ENCODE measurements at regions not wholly inside any gene's neighbourhood (a gene's known extent, or its start where the extent isn't known, plus 50 kb on each side); places are given as distances from the start of the nearest gene placed in this dataset.

- Histone ChIP-seq H3K27ac (ENCODE audit: insufficient read depth, low read length) (no peak overlapping the region), H3K14ac (replicated peaks; ENCODE audit: low read depth, low read length) (no peak overlapping the region), H4K8ac (ENCODE audit: low read depth in 2 of 2, low read length in 2 of 2) (no peak overlapping the region), H2BK120ac (ENCODE audit: low read depth, low read length) (no peak overlapping the region), H3K9me1 (ENCODE audit: insufficient read depth, low read length) (no peaks in the 10 kb centered on the region), H2AK9ac (replicated peaks; ENCODE audit: low read depth, low read length, poor library complexity) (no peak overlapping the region), H3K4me1 (ENCODE audit: control insufficient read depth, insufficient read depth, low read length) (no peaks in the 10 kb centered on the region), H3K4ac (ENCODE audit: low read depth, low read length) (no peak overlapping the region), H2BK5ac (ENCODE audit: low read depth, low read length, poor library complexity, severe bottlenecking) (no peak overlapping the region), H3K9ac (ENCODE audit: low read depth, low read length) (no peak overlapping the region), H3K4me2 (ENCODE audit: low read depth, low read length) (no peak overlapping the region), H2BK20ac (ENCODE audit: low read depth, low read length) (no peak overlapping the region), H3K27me3 (ENCODE audit: control insufficient read depth, insufficient read depth, low read length) (no peaks in the 10 kb centered on the region), H4K5ac (ENCODE audit: low read depth, low read length) (no peak overlapping the region), H2AK5ac (ENCODE audit: low read depth, low read length) (no peak overlapping the region), H3K23ac (ENCODE audit: low read depth, low read length) (no peak overlapping the region), H2BK15ac (ENCODE audit: low read depth, low read length) (no peak overlapping the region), H3K79me1 (ENCODE audit: low read depth in 1 of 2, low read length in 2 of 2) (no peaks in the 10 kb centered on the region), H3K36me3 (ENCODE audit: control insufficient read depth, insufficient read depth, low read length) (no peaks in the 10 kb centered on the region), H4K91ac (ENCODE audit: insufficient read depth, low read depth, low read length) (no peak overlapping the region), H4K20me1 (ENCODE audit: insufficient read depth, low read length) (no peaks in the 10 kb centered on the region), H3K9me3 (ENCODE audit: control insufficient read depth, insufficient read depth, low read length) (no peaks in the 10 kb centered on the region), H3K56ac (ENCODE audit: extremely low read depth, insufficient read depth, low read length) (no peak overlapping the region), H3K4me3 (ENCODE audit: insufficient read depth, low read depth, low read length) (no peak overlapping the region), H3K18ac (ENCODE audit: low read depth, low read length) (no peak overlapping the region), H2AFZ (replicated peaks; ENCODE audit: low read length, poor library complexity) (no peak overlapping the region)
- intact Hi-C loops (cut with micrococcal nuclease), result no loop called here
- no TSS peak for BruUV-seq (replicated peaks)
- TF ChIP-seq BHLHE40 (IDR thresholded peaks at IDR 0.05; ENCODE audit: low read depth, low read length) (no peak), ELK1 (IDR thresholded peaks at IDR 0.05; ENCODE audit: borderline replicate concordance, low read depth, low read length) (no peak), NFE2L2 (IDR thresholded peaks at IDR 0.05; ENCODE audit: low read depth, low read length) (no peak), MXI1 (IDR thresholded peaks at IDR 0.05; ENCODE audit: borderline replicate concordance, low read depth, low read length) (no peak), MAFK (IDR thresholded peaks at IDR 0.05; ENCODE audit: low read depth, low read length) (no peak), MAZ (IDR thresholded peaks at IDR 0.05; ENCODE audit: borderline replicate concordance, low read depth, low read length) (no peak), RCOR1 (IDR thresholded peaks at IDR 0.05; ENCODE audit: insufficient replicate concordance, low read length) (no peak), RFX5 (IDR thresholded peaks at IDR 0.05; ENCODE audit: low read depth, low read length) (no peak), POLR2A (IDR thresholded peaks at IDR 0.05; ENCODE audit: low read depth, low read length) (no peak), FOS (IDR thresholded peaks at IDR 0.05; ENCODE audit: low read depth, low read length) (no peak), CHD1 (IDR thresholded peaks at IDR 0.05; ENCODE audit: low read depth, low read length) (no peak), SMC3 (IDR thresholded peaks at IDR 0.05; ENCODE audit: low read depth, low read length) (no peak), CTCF (conservative IDR thresholded peaks at IDR 0.05; ENCODE audit: low read depth, low read length) (no peak), USF2 (IDR thresholded peaks at IDR 0.05; ENCODE audit: low read depth, low read length) (no peak), RAD21 (IDR thresholded peaks at IDR 0.05; ENCODE audit: low read length) (no peak), CEBPB (IDR thresholded peaks at IDR 0.05; ENCODE audit: low read depth, low read length) (no peak)
- dilution Hi-C loops (cut with HindIII; ENCODE audit: low sequenced_read_pairs, unreplicated experiment), result no loop called here
- 68% methylated on average over 3 of the region's 5 CpGs; no CpG with 5 or more reads in 1 of the 2 experiments for WGBS, 2 experiments (ENCODE audit: extremely low coverage in 2 of 2, insufficient read length in 1 of 2)
- CTCF ChIA-PET, result no interaction called here
- in situ Hi-C loops (cut with MboI; ENCODE audit: low sequenced_read_pairs), result no loop called here
- POLR2A ChIA-PET (ENCODE audit: unreplicated experiment), result no interaction called here
- DNase-seq (no peak), ATAC-seq (ENCODE audit: low read depth) (no peak)
Observed at GRCh38 chr5:103669615-103670014, 107.0 kb upstream of the NUDT12 start.

Data from IMR-90 (cell line).